Endothelial cell of umbilical vein (primary cell): ENCODE measurements at regions not wholly inside any gene's neighbourhood (a gene's known extent, or its start where the extent isn't known, plus 50 kb on each side); places are given as distances from the start of the nearest gene placed in this dataset.

ENCODE experiments used
- BruUV-seq: library from RNA; stranded (reverse); fragments of 400-500 nt; replicated peaks from 2 replicates; lab custom pipeline; 2021; lab: Mats Ljungman, UMichigan
- CTCF ChIA-PET: fragments of 300-600, 350-600 bp; sonication (Branson Sonifier 250); formaldehyde crosslinking; loops from one replicate; lab custom pipeline; 2021; ENCODE audit warnings: antibody characterized with exemption, inconsistent platforms; lab: Charles Lee
- POLR2A ChIA-PET: fragments of 300-600, 350-600 bp; sonication (Branson Sonifier 250); formaldehyde crosslinking; loops from one replicate; lab custom pipeline; 2021; ENCODE audit warnings: antibody characterized with exemption, inconsistent platforms; lab: Charles Lee
- DNase-seq: peaks from one replicate; pipeline ENCODE4 v3.0.0-alpha.2; 2011; ENCODE audit warnings: low read depth, low spot score
- FAIRE-seq: peaks from 2 replicates; lab custom pipeline; 2011; peaks lifted over from hg19 to GRCh38; lab: Jason Lieb, UNC
- H2AFZ ChIP-seq: 2 replicates; pipeline ENCODE4 v1.6.0; 2012; ENCODE audit warnings: low read depth, low read length, control low read depth, inconsistent platforms
- H3K27ac ChIP-seq: 2 replicates; pipeline ENCODE4 v1.5.1; 2011; ENCODE audit warnings: low read depth, mild to moderate bottlenecking, control low read depth, low read length, moderate library complexity; ENCODE audit not compliant: insufficient read depth
- H3K27me3 ChIP-seq, 2 experiments: 2 replicates each; pipeline versions ENCODE4 v1.6.0 to v1.6.1; 2011; ENCODE audit warnings: low read length in 2 of 2, mixed read lengths in 1 of 2; ENCODE audit not compliant: control insufficient read depth in 2 of 2, insufficient read depth in 2 of 2
- H3K36me3 ChIP-seq, 2 experiments: 2 replicates in 1 of 2; 3 replicates in 1 of 2; pipeline ENCODE4 v1.5.1; 2011; ENCODE audit warnings: low read length in 2 of 2, mild to moderate bottlenecking in 1 of 2, moderate library complexity in 1 of 2; ENCODE audit not compliant: control insufficient read depth in 2 of 2, insufficient read depth in 2 of 2; ENCODE audit errors: extremely low read depth in 1 of 2
- H3K4me1 ChIP-seq: 3 replicates; pipeline ENCODE4 v1.5.1; 2011; ENCODE audit warnings: mild to moderate bottlenecking, low read length; ENCODE audit not compliant: control insufficient read depth, insufficient read depth; ENCODE audit errors: extremely low read depth
- H3K4me2 ChIP-seq: 2 replicates; pipeline ENCODE4 v1.6.1; 2011; ENCODE audit warnings: low read length, control low read depth, mixed read lengths; ENCODE audit not compliant: insufficient read depth
- H3K4me3 ChIP-seq, 3 experiments: fragments of 200-600 bp in 1 of 3; sonication (generic), shearing (Covaris generic) in 1 of 3; replicated peaks in 1 of 3; 2 replicates each; pipeline ENCODE4 v1.5.1; 2011 to 2016; ENCODE audit warnings: control low read depth in 3 of 3, low read length in 3 of 3, mild to moderate bottlenecking in 2 of 3, inconsistent platforms in 1 of 3, low read depth in 1 of 3, moderate library complexity in 1 of 3; ENCODE audit not compliant: insufficient read depth in 1 of 3
- H3K79me2 ChIP-seq: 2 replicates; pipeline ENCODE4 v1.6.0; 2012; ENCODE audit warnings: low read length, inconsistent platforms; ENCODE audit not compliant: control insufficient read depth, insufficient read depth
- H3K9ac ChIP-seq: replicated peaks from 2 replicates; pipeline ENCODE3; 2011; ENCODE audit warnings: low read length, control low read depth; ENCODE audit not compliant: insufficient read depth; ENCODE audit errors: extremely low read depth
- H3K9me1 ChIP-seq: replicated peaks from 3 replicates; pipeline ENCODE4 v1.6.0; 2011; ENCODE audit warnings: mild to moderate bottlenecking, low read length; ENCODE audit not compliant: control insufficient read depth, insufficient read depth; ENCODE audit errors: extremely low read depth
- H3K9me3 ChIP-seq: replicated peaks from 2 replicates; pipeline ENCODE4 v1.5.1; 2012; ENCODE audit warnings: low read length, inconsistent platforms; ENCODE audit not compliant: control insufficient read depth, insufficient read depth
- H4K20me1 ChIP-seq: replicated peaks from 2 replicates; pipeline ENCODE3; 2011; ENCODE audit warnings: mild to moderate bottlenecking, low read length; ENCODE audit not compliant: control insufficient read depth, insufficient read depth; ENCODE audit errors: extremely low read depth
- EZH2 ChIP-seq: IDR thresholded peaks from 2 replicates; pipeline ENCODE4 v1.6.1; 2012; ENCODE audit warnings: borderline replicate concordance, low read depth, mild to moderate bottlenecking, moderate library complexity, low read length, inconsistent platforms; ENCODE audit not compliant: severe bottlenecking
- FOS ChIP-seq: IDR thresholded peaks from 2 replicates; pipeline ENCODE4 v1.6.1; 2011; ENCODE audit warnings: mild to moderate bottlenecking, low read length, moderate library complexity, borderline replicate concordance; ENCODE audit not compliant: insufficient read depth
- GATA2 ChIP-seq: IDR thresholded peaks from 2 replicates; pipeline ENCODE4 v1.7.0; 2011; ENCODE audit warnings: low read depth, mild to moderate bottlenecking, moderate library complexity, mixed read lengths, low read length; ENCODE audit not compliant: insufficient read length, insufficient read depth
- JUN ChIP-seq: IDR thresholded peaks from 2 replicates; pipeline ENCODE4 v1.6.1; 2011; ENCODE audit warnings: borderline replicate concordance, low read depth; ENCODE audit not compliant: insufficient read length, insufficient read depth
- MAX ChIP-seq: IDR thresholded peaks from 2 replicates; pipeline ENCODE4 v1.6.1; 2011; ENCODE audit not compliant: insufficient read depth, insufficient read length
- MYC ChIP-seq: IDR thresholded peaks from one replicate; pipeline ENCODE4 v1.6.1; 2011; ENCODE audit warnings: mild to moderate bottlenecking, low read depth, low read length
- POLR2A ChIP-seq: IDR thresholded peaks from 2 replicates; pipeline ENCODE4 v1.6.1; 2012; ENCODE audit warnings: low read depth, mild to moderate bottlenecking, control low read depth, low read length
- POLR2AphosphoS5 ChIP-seq: IDR thresholded peaks from 2 replicates; pipeline ENCODE4 v1.6.1; 2012; ENCODE audit warnings: low read depth, mild to moderate bottlenecking, control low read depth, low read length, moderate library complexity; ENCODE audit not compliant: insufficient read depth
- dilution Hi-C: fragments of 300-500 bp; cut with MboI; formaldehyde crosslinking; loops from one replicate; pipeline ENCODE4 v1.15.0; 2019; ENCODE audit warnings: low sequenced_read_pairs; ENCODE audit not compliant: extremely low pct_ligation_motif_present
- intact Hi-C: fragments of 100-400 bp; cut with micrococcal nuclease; formaldehyde crosslinking; loops from one replicate; pipeline ENCODE4 v1.10.0; 2022
- TF ChIP-seq, protein P1 (sequence below), 2 donors: IDR thresholded peaks; 1 replicate in 1 of 2; 2 replicates in 1 of 2; pipeline ENCODE4 v1.5.1; 2011; ENCODE audit warnings: low read length in 2 of 2, mild to moderate bottlenecking in 2 of 2, moderate library complexity in 2 of 2, control low read depth in 1 of 2, inconsistent platforms in 1 of 2, low read depth in 1 of 2; ENCODE audit not compliant: insufficient read depth in 1 of 2; ENCODE audit errors: extremely low read depth in 1 of 2

DNA sequence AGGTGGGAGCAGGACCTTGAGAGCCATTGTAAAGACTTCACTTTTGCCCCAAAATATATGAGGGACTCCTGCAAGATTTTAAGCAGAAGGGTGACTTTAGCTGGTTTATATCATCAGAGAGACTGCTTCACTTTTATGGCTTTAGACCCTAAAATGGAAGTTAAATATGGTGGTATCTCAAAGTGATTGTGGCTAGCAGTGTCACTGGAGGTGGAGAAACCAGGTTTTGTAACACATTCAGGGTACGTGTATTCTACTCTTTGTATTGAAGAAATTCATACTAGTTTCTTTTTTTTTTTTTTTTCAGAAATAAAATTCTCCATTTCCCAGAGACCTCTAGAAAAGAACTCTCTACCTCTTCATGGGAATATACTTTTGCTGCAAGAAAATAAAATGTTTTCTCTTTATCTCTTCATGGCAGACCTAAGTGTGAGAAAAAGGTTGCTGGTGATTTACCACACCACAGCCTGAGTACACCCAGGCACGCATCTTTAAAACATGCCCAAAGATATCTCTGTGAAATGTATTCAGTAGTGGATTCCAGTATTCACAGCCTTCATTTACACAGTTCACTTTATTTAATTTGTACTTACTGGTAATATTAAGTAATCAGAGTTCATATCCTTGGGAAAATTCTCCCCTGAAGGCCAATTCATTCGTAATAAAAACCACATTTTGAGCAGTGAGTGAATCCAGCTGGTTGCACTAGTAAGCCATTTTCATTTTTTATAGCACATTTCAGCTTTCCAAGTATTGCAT lies 74.3 kb upstream of the GUCY1A1 start:
- no peak overlapping the region for H3K27ac ChIP-seq
- H3K9ac ChIP-seq, result no peak overlapping the region
- POLR2A ChIA-PET, result no interaction called here
- DNase-seq, result no peak
- H2AFZ ChIP-seq, result no peak overlapping the region
- no peak overlapping the region for H3K4me3 ChIP-seq
- H3K4me1 ChIP-seq, result no peaks in the 10 kb centered on the region
- no peak overlapping the region for H3K4me2 ChIP-seq
- H4K20me1 ChIP-seq, result no peaks in the 10 kb centered on the region
- peaks cover 0 to 1% of the 10 kb centered on the region in 2 experiments for H3K27me3 ChIP-seq
- no peaks in the 10 kb centered on the region for H3K9me1 ChIP-seq
- no peak for FAIRE-seq
- TF ChIP-seq MYC, result no peak
- dilution Hi-C loops (no loop called here), intact Hi-C loops (no loop called here)
- CTCF ChIA-PET, result no interaction called here
- no TSS peak for BruUV-seq
- H3K9me3 ChIP-seq, result no peaks in the 10 kb centered on the region
- H3K36me3 ChIP-seq, result no peaks in the 10 kb centered on the region
- H3K79me2 ChIP-seq, result no peaks in the 10 kb centered on the region

GRCh38 chr4:155591738-155592143 lies 74.9 kb upstream of the GUCY1A1 start:
- Histone ChIP-seq H3K27me3 (peaks cover 0 to 1% of the 10 kb centered on the region in 2 experiments), H3K9me1 (no peaks in the 10 kb centered on the region), H3K36me3 (no peaks in the 10 kb centered on the region), H3K79me2 (no peaks in the 10 kb centered on the region), H3K9me3 (no peaks in the 10 kb centered on the region), H4K20me1 (no peaks in the 10 kb centered on the region), H3K4me2 (no peak overlapping the region), H3K4me3 (no peak overlapping the region), H3K4me1 (no peaks in the 10 kb centered on the region), H2AFZ (no peak overlapping the region), H3K27ac (no peak overlapping the region), H3K9ac (no peak overlapping the region)
- intact Hi-C loops, result no loop called here
- dilution Hi-C loops, result no loop called here
- BruUV-seq, result no TSS peak
- POLR2A ChIA-PET, result no interaction called here
- no peak for DNase-seq
- TF ChIP-seq MYC, result no peak
- TF ChIP-seq MAX, result no peak
- TF ChIP-seq GATA2, result no peak
- no peak for TF ChIP-seq JUN
- TF ChIP-seq, protein P1, sequence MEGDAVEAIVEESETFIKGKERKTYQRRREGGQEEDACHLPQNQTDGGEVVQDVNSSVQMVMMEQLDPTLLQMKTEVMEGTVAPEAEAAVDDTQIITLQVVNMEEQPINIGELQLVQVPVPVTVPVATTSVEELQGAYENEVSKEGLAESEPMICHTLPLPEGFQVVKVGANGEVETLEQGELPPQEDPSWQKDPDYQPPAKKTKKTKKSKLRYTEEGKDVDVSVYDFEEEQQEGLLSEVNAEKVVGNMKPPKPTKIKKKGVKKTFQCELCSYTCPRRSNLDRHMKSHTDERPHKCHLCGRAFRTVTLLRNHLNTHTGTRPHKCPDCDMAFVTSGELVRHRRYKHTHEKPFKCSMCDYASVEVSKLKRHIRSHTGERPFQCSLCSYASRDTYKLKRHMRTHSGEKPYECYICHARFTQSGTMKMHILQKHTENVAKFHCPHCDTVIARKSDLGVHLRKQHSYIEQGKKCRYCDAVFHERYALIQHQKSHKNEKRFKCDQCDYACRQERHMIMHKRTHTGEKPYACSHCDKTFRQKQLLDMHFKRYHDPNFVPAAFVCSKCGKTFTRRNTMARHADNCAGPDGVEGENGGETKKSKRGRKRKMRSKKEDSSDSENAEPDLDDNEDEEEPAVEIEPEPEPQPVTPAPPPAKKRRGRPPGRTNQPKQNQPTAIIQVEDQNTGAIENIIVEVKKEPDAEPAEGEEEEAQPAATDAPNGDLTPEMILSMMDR (IDR thresholded peaks at IDR 0.05; ENCODE audit: extremely low read depth in 1 of 2, insufficient read depth in 1 of 2, low read depth in 1 of 2, low read length in 2 of 2), result no peak
- TF ChIP-seq EZH2, result no peak
- TF ChIP-seq POLR2A, result no peak
- no peak for TF ChIP-seq FOS
- TF ChIP-seq POLR2AphosphoS5, result no peak
- CTCF ChIA-PET, result no interaction called here
- FAIRE-seq, result no peak
